GM12872 (cell line): ENCODE measurements at regions not wholly inside any gene's neighbourhood (a gene's known extent, or its start where the extent isn't known, plus 50 kb on each side); places are given as distances from the start of the nearest gene placed in this dataset.

Source experiments
- CTCF ChIP-seq: IDR thresholded peaks from 3 replicates; pipeline ENCODE4 v1.5.1; 2011; ENCODE audit warnings: low read depth, mild to moderate bottlenecking, low read length, moderate library complexity; ENCODE audit not compliant: insufficient read depth

DNA sequence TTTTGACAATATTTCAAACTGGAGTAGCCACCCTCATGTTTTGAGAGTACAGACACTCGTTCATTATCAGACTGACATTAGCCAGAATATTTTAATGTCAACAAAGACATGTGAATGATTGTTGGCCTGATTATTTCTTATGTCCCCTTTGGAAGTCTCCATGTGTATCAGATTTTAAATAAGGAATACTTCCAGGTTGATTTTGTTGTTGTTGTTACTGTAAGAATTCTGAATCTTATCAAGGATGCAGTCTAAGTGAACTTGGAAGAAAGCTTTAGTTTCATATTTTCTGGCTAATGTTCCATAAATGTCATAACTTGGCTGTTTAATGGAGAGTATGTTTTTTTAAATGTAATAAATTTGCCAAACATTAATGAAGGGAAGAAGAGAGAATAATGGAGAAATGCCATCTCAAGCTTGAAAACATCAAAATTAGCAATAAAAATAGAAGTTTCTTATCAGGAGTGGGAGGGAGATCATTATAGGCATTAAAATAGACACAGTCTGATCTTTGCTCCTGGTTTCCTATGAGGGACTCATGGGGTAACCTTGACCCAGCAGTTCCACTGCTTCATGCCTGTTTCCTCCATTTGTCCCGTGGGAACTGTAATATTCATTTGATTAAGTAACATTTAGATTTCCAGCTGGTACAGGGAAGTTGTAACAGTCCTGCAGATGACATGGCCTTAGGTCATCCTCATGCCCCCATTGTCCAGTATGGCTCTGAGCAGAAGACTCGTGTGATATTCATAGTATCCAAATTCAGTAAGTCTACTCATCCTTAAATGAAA is 122.4 kb upstream of the KIAA1217 start:
- no peak for TF ChIP-seq CTCF

DNA sequence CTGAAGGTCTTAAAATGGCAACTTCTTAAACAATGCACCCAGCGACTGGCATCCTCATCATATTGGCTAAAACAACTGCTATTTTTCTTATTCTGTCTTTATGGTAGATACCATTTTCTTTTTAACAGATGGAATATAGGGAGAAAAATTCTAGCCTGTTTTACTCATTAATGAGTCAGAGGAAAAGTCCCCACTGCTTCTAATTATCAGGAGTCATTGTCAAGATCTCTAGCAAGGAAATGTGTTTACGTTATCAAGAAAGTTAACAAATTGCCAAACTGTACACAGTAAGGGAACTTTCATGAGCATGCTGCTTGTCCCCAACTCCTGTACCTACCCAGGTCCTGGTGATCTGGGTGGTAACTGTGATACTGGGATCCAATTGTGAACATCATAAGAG is 117.7 kb upstream of the KIAA1217 start:
- no peak for TF ChIP-seq CTCF

DNA sequence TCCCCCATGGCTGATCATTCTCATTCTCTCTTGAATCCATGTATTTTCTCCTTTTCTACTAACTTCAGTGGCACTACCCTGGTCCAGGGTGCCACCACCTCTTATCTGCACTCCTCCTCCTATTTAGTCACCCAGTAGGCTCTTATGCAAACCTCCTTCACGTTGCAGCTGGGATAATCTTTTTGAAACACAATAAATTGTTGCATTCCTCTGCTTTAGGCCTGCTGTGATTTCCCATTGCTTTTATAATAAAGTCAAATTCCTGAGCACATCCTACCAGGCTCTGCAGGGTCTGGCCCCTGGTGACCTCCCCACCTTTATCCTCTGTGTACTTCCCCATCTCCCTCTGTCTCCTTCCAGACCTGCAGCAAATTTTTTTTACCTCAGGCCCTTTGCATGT is 112.7 kb upstream of the KIAA1217 start:
- TF ChIP-seq CTCF: no peak

GRCh38 chr10:24097751-24098207 is 111.2 kb upstream of the KIAA1217 start:
- TF ChIP-seq CTCF: no peak

- no peak for TF ChIP-seq CTCF
Measured at GRCh38 chr10:24104895-24105294, 104.0 kb upstream of the KIAA1217 start.

DNA sequence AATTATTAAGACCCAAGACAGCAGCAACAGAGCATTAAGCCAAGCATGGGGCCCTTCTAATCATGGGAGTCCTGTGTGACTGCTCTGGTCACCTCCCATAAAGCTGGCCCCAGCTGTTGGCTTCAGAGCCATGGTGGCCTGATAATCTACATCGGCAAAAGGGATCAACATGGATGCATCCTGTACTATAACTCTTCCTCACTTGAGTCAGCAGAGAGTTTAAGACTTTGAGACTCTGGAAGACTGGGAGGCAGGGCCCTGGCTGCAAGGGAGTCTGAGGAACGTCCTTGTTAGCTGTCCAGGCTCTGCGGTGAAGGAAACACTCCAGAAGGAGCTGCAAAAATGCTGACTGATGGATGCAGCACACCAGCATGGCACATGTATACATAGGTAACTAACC is 95.0 kb upstream of the KIAA1217 start:
- no peak for TF ChIP-seq CTCF

DNA sequence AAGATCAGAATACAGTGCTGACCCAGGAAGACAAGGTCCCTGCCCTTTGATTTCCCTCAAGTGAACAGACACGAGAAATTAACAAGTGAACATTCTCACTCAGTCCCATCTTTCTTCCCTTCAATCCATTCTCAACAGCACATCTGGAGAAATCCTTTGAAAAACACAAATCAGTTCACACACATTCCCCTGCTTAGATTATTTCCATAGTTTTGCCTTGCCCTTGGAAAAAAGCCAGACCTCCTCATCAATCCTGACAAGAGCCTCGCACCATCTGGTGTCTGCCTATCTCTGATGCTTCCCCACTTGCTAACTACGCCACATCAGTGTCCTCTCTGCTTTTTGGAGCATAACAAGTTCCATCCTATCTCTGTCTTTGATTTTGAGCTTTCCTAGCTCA is 94.4 kb upstream of the KIAA1217 start:
- no peak for TF ChIP-seq CTCF
